HG03565 (cell line): ENCODE measurements at regions not wholly inside any gene's neighbourhood (a gene's known extent, or its start where the extent isn't known, plus 50 kb on each side); places are given as distances from the start of the nearest gene placed in this dataset.

ENCODE experiments used
- ATAC-seq: cut with Tn5 transposase; IDR thresholded peaks from one replicate; pipeline ENCODE4 v1.9.1; 2021; ENCODE audit warnings: mild to moderate bottlenecking, moderate library complexity; ENCODE audit not compliant: unreplicated experiment

DNA sequence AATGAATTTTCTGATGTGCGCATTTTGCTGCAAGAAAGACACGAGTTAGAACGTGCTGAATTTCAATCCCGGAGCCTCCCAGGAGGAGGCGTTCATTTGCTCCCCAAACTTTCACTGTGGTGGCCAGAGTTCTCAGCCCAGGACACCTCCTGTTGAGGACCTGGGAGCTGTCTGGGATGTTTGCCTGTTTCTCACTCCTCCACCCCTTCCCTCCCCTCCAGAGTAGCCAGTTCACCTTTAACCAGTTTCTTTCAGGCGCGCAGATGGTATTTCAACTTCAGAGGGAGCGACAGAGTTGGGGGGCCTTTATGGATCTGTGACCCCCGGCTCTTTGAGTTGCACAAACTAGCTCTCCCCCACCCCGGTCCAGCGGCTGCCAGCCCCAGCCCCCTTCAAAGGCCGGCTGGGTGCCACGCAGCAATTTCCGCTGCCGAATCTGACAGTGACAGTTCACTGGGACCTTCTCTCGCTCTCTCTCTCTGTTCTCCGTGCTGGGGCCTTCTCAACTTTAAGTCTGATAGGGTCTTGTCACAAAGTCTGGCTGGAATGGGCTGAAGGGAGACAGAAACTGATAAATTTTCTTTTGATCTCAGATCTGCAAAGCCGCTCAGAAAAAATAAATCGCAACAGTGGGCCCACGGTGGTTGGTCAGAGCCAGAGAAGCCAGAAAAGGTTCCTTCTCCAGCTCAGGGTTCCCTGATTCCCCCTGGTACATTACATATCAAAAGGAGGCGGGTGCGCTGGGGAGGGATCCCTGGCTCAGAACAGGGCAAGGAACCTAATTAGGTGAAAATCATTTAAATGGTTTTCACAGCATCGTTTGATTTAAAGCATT, 100.0 kb upstream of the STX18 start:
- no peak for ATAC-seq

DNA sequence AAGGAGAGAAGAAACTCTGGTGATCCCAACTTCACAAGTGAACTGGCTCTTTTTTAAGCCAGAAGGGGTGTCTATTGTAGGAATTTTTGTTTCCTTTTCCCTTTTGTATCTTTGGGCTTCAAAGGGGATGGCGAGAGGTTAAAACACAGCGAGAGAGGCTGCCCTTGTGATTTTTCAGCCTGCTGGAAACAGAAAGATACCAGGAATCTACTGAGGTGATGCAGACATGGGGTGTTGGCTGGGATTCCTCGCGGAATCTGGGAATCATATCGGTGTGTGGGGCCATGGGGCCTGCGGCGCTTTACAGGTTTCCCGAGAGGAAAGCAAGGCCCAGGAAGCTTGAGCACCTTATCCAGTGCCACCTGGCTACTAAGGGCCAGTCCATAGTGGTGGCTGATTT, 99.4 kb upstream of the STX18 start:
- ATAC-seq, result no peak

DNA sequence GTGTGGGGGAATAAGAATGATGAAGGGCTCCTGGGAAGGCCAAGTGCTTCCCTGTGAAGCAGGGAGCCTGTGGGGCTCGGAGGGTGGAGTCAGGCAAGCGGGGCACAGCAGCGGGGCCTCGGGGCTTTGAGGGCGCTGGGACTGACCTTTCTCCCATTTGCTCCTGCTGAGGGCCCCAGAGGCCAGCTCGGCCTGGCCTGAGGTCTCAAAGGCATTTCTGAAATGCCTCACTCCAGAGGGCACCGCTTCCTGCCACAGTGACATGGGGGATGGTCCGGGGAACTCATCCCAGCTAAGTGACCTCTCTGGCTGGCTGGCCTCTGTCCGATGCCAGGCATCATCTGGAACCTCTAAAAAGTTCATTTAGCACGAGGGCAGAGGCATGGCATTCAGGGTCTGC, 98.8 kb upstream of the STX18 start:
- ATAC-seq, result no peak

DNA sequence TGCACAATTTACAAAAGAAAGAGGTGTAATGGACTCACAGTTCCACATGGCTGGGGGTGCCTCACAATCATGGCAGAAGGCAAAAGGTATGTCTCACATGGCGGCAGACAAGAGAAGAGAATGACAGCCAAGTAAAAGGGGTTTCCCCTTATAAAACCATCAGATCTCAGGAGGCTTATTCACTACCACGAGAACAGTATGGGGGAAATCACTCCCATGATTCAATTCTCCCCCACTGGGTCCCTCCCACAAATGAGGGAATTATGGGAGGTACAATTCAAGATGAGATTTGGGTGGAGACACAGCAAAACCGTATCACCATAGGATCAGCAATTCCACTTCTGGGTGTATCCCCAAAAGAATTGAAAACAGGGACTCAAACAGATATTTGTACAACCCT, 97.5 kb upstream of the STX18 start:
- ATAC-seq, result no peak

DNA sequence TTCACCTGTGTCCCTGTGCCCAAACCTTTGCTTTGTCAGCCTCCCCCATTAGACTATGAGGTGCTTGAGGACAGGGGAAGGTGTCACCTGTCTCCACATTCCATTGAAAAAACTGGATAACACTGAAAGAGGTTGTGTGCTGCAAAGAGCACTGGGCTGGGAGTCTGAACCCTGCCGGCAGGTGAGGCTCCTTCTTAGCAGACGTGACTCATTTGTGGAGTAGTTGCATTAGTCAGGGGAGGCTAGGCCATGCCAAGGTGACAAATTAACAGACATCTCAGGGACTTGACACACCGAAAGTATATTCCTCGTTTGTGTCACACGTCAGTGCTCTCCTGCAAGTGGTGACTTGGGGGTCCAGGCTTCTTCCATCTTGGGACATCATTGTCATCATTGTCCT, 95.9 kb upstream of the STX18 start:
- ATAC-seq, result peak; percentile 68

DNA sequence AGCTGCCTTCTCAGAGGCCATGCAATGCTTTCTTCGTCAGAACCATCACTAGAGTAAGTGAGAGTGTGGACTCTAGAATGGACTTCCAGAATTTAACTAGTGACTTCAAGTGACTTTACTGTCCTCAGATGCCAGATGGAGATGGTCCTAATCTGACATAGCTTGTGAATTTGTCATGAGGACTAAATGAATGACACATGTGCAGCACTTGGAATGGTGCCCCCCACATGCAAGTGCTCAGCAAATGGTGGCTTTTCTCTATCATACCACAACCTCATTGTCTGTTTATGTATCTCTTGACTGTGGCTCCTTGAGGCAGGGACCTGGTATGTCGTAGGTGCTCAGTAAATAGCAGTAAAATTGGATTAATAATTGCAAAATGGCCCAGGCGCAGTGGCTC, 91.6 kb upstream of the STX18 start:
- no peak for ATAC-seq

DNA sequence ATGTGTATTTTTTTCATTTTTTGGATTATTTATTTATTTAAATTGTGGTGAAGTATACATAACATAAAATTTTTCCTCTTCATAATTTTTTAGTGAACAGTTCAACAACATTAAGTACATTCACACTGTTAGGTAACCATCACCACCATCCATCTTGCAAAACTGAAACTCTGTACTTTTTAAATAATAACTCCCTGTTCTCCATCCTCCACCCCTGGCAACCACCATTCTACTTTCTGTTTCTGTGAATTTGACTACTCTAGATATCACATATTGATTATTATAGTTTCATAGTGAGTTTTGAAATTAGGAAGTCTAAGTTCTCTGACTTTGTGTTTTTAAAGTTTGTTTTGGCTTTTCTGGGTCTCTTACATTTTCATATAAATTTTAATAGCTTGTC, 89.3 kb upstream of the STX18 start:
- peak; percentile 85 for ATAC-seq

DNA sequence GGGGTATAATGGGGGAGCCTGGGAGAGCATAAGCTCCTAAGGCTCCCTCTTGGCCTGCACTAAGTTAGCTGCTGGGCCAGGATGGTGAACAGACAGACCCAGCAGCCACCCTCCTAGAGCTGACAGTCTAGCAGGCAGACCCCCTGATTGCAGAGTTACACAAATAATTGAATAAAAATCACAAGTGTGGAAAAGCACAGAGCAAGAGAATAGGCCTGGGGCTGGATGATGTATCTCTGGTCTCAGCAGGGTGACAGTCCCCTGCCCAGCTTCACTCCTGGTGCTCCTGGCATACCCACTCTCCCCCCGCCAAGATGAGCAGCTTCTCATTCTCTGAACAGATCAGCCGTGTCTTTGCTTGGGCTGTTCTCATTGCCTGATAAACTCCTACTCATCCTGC, 86.1 kb upstream of the STX18 start:
- no peak for ATAC-seq

DNA sequence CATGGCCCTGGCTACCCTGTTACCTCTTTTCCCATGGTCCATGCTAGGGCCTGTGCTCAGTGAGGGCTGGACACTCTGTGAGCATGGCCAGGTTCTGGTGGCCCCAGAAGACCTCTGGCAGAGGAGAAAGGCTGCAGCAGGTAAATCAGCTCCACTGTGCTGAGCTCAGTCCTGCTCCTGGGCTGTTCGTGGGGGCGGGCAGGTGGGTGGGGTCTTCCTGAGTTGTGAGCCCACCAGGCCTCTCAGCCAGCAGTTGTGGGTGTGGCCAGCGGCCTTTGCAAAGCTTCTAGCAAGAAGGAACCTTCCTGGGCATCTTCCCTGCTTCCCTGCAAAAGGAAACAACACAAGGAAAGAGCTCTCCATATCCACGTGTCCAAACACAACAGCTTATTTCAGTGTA, 85.3 kb upstream of the STX18 start:
- no peak for ATAC-seq

DNA sequence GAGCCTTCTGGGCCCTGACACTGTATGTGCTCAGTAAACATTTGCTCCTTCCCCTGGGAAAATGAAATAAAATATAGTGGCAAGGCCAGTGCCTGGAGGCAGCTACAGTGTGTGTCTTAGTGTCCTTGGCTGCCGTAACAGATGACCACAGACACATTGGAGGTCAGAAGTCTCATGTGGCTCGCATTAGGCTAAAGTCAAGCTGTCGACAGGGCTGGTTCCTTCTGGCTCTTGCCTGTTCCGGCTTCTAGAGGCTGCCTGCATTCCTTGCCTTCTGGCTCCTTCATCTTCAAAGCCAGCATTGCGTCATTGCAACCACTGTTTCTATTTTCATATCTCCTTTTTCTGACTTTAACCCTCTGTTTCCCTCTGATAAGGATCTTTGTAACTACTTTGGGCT, 83.6 kb upstream of the STX18 start:
- no peak for ATAC-seq

DNA sequence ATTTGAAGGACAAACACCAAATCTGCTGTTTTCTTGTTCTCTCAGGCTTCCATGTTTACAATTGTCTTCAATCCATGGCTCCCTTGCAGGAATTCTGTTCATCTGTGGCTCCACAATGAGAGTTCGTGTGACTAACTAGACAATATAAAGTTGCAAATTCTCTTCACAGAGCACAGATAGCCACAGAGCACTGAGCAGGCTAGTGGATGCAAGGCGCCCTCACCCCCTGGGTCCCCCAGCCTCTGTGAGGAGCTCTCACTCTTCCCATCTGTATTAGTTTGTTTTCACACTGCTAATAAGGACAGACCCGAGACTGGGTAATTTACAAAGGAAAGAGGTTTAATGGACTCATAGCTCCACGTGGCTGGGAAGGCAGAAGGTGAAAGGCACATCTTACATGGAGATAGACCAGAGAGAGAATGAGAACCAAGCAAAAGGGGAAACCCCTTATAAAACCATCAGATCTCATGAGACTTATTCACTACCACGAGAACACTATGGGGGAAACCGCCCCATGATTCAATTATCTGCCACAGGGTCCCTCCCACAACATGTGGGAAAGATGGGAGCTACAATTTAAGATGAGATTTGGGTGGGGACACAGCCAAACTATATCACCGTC, 82.5 kb upstream of the STX18 start:
- ATAC-seq, result no peak

DNA sequence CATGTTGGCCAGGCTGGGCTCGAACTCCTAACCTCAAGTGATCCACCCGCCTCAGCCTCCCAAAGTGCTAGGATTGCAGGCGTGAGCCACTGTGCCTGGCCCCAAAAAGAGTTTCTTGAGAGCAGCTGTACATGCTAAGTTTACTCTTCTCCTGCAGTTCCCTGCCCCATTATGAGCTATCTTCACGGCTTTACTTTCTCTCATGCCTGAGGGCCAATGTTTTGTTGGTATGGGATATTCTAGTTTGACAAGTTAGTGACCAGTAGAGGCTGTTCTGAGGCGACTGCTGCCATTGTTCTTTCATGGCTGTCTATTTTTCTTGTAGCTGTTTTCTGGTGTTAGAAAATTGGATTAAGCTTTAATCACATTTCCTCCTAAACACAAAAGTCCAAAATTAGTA, 78.0 kb upstream of the STX18 start:
- ATAC-seq, result no peak

DNA sequence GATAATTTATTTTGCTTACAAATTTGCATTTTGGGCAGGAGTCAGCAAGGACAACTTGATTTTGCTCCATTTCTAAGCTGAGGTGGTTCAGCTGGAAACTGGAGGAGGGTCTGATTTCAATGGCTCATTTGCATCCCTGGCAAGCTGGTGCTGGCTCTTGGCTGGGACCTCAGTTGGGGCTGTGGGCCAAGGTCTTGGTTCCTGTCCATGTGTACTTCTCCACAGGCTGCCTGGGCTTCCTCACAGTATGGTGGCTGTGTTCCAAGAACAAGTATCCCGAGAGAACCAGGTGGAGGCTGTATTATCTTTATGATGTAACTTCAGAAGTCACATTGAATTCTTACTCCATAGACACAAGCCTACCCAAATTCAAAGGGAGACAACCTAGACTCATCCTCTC, 77.0 kb upstream of the STX18 start:
- no peak for ATAC-seq

DNA sequence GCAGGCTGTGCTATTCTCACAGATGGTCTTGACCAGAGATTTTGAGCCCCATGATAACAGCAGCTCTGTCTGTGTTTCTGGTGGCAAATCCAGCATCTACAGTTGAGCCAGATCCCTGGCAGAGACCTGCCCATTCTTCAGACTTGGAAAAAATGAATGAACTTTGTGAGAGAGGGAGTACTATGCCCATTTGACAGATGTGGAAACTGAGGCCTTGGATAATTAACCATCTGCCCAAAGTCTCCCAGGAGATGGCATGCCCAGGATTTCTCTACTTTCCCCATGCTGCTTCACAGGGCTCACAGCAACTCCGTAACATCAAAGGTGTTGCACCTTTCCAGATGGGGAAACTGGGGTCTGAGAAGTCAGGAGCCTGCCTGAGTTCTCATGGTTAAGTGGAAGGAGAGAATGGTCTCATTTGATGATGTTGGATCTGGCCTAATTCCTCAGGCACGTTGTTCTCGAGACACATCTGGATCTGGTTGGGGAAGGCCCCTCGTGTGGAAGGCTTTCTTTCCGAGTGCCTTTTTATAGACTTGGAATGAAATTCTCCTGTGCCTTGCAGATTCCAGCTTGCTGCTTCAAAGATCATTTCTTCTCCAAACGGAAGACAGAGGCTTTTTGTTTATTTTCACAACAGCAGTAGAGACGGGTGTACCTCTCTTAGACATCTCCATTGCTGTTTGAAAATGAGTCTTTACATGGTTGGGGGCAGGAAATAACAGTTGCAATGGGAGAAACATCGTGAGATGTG, 73.3 kb upstream of the STX18 start:
- ATAC-seq, result no peak

DNA sequence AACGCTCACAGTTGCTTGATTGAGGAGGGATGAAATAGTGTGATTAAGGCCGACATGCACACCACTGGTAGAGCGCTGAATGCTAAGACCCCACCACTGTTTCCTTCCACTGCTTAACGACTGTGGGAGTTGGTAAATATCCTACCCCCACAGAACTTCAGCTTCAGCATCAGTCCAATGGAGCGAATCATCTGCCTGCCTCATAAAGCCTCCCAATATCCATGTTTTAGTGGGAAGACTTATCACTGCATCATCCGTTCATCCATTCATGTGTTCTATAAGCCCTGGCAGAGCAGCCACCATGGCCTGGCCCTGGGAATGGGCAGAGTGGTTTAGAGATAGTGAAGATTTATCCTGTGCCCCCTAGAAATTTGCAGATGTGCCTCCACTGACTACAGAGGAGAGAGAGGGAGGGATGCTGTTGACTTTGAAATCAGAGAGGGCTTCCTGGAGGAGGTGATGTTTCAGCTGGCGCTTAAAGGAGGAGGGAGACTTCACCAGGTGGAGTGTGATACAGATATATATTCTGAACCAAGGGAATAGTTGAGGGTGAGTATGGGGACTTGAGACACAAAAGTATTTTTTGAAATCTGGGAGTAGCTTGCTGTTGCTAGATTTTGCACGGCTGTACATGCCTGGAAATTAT, 71.9 kb upstream of the STX18 start:
- no peak for ATAC-seq

DNA sequence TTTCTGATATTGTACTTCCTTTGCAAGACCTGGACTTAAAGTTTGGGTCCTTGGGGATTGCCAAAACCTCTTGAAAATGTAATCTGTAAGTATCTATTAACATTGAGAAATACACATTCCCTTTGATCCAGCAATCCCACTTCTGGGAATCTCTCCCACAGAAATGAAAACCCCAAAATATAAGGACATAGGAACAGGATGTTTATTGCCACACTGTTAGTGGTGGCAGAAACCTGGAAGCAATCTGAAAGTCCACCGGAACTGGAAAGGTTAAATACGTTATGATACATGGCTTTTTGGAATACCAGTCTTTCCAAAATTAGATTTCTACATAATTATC, 71.2 kb upstream of the STX18 start:
- no peak for ATAC-seq

DNA sequence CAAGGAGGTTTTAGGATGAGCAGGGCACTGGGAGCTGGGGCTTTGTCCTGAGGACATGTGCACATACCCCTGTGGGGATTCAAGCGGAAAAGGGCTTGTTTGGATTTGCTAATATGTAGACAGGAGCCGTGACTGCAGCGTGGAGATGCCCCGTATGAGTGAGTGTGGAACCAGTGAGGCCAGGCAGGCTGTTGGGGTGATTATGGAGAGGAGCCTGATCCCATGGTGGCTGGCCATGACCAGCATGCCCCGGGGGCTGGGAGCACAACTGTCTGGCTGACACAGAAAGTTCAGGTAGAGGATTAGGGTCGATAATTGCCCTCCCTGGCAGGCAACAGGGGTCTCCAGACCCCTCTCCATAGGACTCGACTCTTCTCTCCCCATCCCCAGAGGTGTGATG, 68.8 kb upstream of the STX18 start:
- ATAC-seq, result no peak

DNA sequence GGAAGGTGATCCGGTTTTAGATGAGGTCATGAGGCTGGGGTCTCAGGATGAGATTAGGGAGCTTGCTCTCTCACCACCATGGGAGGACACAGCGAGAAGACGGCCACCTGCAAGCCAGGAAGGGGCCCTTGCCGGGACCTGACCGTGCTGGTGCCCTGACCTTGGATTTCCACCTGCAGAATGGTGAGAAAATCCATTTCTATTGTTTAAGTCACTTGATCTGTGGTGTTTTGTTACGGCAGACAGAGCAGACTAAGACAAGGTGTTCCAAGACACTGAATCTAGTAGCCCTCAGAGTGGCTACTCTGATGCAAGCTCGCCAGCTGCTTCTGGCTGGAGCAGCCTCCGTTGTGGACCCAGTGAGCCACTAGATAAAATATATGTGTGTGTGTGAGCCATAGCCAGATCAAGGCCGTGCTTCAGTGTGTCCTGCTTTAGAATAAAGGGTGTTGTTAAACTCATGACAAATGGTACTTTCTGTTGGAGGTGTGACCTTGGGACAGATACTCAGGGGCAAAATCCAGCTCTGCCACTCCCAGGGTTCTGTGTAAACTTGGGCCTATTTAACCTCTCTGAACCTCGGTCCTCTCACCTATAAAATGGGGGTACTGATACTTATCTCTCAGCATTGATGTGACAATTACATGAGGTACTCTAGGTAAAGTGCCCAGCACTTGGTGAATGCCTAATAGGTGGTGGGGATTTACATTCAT, 67.9 kb upstream of the STX18 start:
- ATAC-seq, result no peak

DNA sequence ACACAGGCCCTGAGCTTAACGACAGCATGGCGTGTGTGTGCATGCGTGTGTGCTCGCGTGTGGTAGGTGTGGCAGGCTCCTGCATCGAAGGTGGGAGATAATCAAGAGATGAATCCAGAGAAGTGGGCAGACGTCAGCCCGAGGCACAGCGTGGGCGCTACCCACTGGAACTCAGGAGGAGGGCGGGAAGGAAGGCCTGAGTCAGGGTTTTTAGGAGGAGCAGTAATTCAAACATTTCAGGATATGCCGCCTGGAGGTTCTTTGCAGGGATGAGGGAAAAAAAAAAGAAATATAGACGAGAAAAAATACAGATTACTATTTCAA, 66.3 kb upstream of the STX18 start:
- no peak for ATAC-seq

DNA sequence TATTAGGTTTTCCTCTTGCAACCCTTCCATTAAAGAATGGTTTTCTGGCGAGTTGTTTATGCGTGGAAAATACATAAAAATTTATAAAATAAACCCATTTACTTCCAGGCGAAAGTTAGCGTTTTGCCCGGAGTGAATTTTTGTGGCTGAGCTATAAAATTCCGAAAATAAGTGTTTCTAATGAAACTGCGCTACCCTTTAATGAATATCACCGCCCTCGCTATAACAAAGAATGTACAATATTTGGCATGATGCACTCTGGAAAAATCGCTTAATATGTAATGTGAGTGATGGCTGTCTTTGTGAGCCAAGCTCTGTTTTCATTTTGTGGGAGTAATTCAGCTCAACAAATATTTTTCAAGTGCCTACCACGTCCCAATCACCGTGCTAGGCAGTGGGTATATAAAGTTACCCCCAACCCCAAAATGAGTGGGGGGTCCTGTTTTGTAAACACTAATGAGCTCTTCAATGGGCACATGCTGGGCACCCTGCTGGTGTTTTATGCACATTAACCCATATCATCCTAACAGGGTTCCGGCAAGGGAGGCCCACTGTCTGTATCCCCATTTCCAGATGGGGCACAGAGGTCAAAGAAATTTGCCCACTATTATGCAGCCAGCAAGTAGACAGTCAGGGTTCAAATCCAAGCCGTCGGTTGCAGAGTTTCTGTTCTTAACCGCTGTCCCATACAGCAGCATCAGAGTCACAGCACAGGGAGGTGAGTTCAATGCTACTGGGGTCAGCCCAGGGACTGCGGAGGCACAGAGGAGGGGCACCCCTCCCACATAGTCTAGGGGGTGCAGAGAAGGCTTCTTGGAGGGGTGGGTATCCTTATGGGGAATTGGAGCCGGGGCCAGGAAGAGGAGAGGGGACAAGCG, 65.7 kb upstream of the STX18 start:
- ATAC-seq, result no peak
